ENCODE measurements at regions not wholly inside any gene's neighbourhood (a gene's known extent, or its start where the extent isn't known, plus 50 kb on each side); places are given as distances from the start of the nearest gene placed in this dataset.

- H3K36me3 ChIP-seq (ENCODE audit: insufficient read depth, low read length), result no peaks in the 10 kb centered on the region
- Mint-ChIP-seq H3K4me1 (ENCODE audit: low read depth, unreplicated experiment) (no peaks in the 10 kb centered on the region), H3K4me3 (ENCODE audit: unreplicated experiment) (no peak overlapping the region), H3K27me3 (ENCODE audit: low read depth, unreplicated experiment) (peaks cover 1% of the 10 kb centered on the region), H3K9me3 (ENCODE audit: unreplicated experiment) (peaks cover 6% of the 10 kb centered on the region), H3K27ac (ENCODE audit: unreplicated experiment) (no peak overlapping the region), H3K36me3 (ENCODE audit: low read depth, unreplicated experiment) (no peaks in the 10 kb centered on the region)
- no peak overlapping the region for H2AFZ ChIP-seq (ENCODE audit: low read depth, low read length)
- no peaks in the 10 kb centered on the region for H3K27me3 ChIP-seq (ENCODE audit: insufficient read depth, low read length)
- H3K9ac ChIP-seq (ENCODE audit: low read length), result no peak overlapping the region
- H3K79me2 ChIP-seq (ENCODE audit: insufficient read depth, low read length), result no peaks in the 10 kb centered on the region
- H3K4me3 ChIP-seq (ENCODE audit: insufficient read depth, low read depth, low read length), result no peak overlapping the region
- no peaks in the 10 kb centered on the region for H3K9me3 ChIP-seq (ENCODE audit: insufficient read depth, low read depth, low read length)
- FAIRE-seq (no peak), DNase-seq (ENCODE audit: low read depth) (no peak)
- TF ChIP-seq CTCF (IDR thresholded peaks at IDR 0.05; ENCODE audit: insufficient read depth, low read depth, low read length) (no peak), EZH2 (IDR thresholded peaks at IDR 0.05; ENCODE audit: insufficient read depth, low read length) (no peak)
- no peak overlapping the region for H3K4me2 ChIP-seq (ENCODE audit: low read length)
- H3K27ac ChIP-seq (ENCODE audit: low read depth, low read length), result no peak overlapping the region
- no peaks in the 10 kb centered on the region for H4K20me1 ChIP-seq (ENCODE audit: insufficient read depth, low read length)
- peaks cover 3% of the 10 kb centered on the region for H3K4me1 ChIP-seq (ENCODE audit: insufficient read depth, low read length)
These were observed 1260.5 kb upstream of the CELF2 start for GRCh38 chr10:9757176-9757575.

GRCh38 chr10:9759596-9759995 lies 1258.1 kb upstream of the CELF2 start:
- H3K4me2 ChIP-seq (ENCODE audit: low read length), result no peak overlapping the region
- Mint-ChIP-seq H3K9me3 (ENCODE audit: unreplicated experiment) (peaks cover 6% of the 10 kb centered on the region), H3K27me3 (ENCODE audit: low read depth, unreplicated experiment) (peaks cover 1% of the 10 kb centered on the region), H3K36me3 (ENCODE audit: low read depth, unreplicated experiment) (no peaks in the 10 kb centered on the region), H3K4me1 (ENCODE audit: low read depth, unreplicated experiment) (peaks cover 7% of the 10 kb centered on the region), H3K27ac (ENCODE audit: unreplicated experiment) (no peak overlapping the region), H3K4me3 (ENCODE audit: unreplicated experiment) (no peak overlapping the region)
- H3K79me2 ChIP-seq (ENCODE audit: insufficient read depth, low read length), result no peaks in the 10 kb centered on the region
- no peak overlapping the region for H3K27ac ChIP-seq (ENCODE audit: low read depth, low read length)
- H4K20me1 ChIP-seq (ENCODE audit: insufficient read depth, low read length), result no peaks in the 10 kb centered on the region
- no peak overlapping the region for H3K9ac ChIP-seq (ENCODE audit: low read length)
- DNase-seq (ENCODE audit: low read depth) (no peak), FAIRE-seq (no peak)
- H3K36me3 ChIP-seq (ENCODE audit: insufficient read depth, low read length), result no peaks in the 10 kb centered on the region
- no peaks in the 10 kb centered on the region for H3K9me3 ChIP-seq (ENCODE audit: insufficient read depth, low read depth, low read length)
- H3K4me1 ChIP-seq (ENCODE audit: insufficient read depth, low read length), result peaks cover 16% of the 10 kb centered on the region
- no peak overlapping the region for H3K4me3 ChIP-seq (ENCODE audit: insufficient read depth, low read depth, low read length)
- no peaks in the 10 kb centered on the region for H3K27me3 ChIP-seq (ENCODE audit: insufficient read depth, low read length)
- H2AFZ ChIP-seq (ENCODE audit: low read depth, low read length), result no peak overlapping the region
- TF ChIP-seq EZH2 (IDR thresholded peaks at IDR 0.05; ENCODE audit: insufficient read depth, low read length), result no peak
- TF ChIP-seq CTCF (IDR thresholded peaks at IDR 0.05; ENCODE audit: insufficient read depth, low read depth, low read length), result no peak

DNA sequence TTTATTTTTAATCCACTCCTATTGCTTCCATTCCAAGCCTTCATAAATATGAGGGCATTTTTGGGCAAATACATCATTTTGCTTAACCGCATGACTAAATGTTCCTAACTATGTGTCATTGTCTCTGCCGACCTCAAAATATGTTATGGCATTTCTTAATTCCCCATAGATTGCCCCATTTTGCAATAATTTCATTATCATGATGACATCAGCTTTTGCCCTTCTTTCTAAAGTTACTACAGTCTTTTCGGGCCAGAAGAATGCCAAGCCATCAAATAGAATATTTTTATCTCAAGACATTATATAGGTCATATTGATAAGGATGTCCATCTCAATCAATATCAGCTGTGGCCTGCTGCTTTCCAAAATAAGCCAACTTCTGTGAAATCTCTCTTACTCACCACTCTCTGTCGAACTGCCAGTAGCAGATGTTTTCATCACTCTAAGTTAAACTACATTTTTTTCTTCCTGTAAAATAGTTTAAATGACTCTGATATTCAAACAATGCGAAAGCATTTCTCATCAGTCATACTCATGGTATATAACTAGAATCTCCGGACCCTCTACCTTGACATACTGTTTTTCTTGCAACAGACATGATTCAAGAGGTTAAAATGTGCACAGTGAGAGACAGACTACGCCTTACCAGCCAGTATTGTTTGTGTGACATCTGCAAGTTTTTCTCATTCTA lies 1254.6 kb upstream of the CELF2 start:
- Histone ChIP-seq H3K4me2 (ENCODE audit: low read length) (peak overlapping the region; percentile 73), H4K20me1 (ENCODE audit: insufficient read depth, low read length) (no peaks in the 10 kb centered on the region), H3K27me3 (ENCODE audit: insufficient read depth, low read length) (no peaks in the 10 kb centered on the region), H3K79me2 (ENCODE audit: insufficient read depth, low read length) (no peaks in the 10 kb centered on the region), H3K9ac (ENCODE audit: low read length) (peak overlapping the region; percentile 64), H2AFZ (ENCODE audit: low read depth, low read length) (no peak overlapping the region), H3K4me3 (ENCODE audit: insufficient read depth, low read depth, low read length) (no peak overlapping the region), H3K36me3 (ENCODE audit: insufficient read depth, low read length) (no peaks in the 10 kb centered on the region), H3K27ac (ENCODE audit: low read depth, low read length) (peak overlapping the region; percentile 88), H3K9me3 (ENCODE audit: insufficient read depth, low read depth, low read length) (no peaks in the 10 kb centered on the region), H3K4me1 (ENCODE audit: insufficient read depth, low read length) (peaks cover 16% of the 10 kb centered on the region)
- FAIRE-seq (peak; percentile 72), DNase-seq (ENCODE audit: low read depth) (peak; percentile 93)
- H3K4me1 Mint-ChIP-seq (ENCODE audit: low read depth, unreplicated experiment), result peaks cover 7% of the 10 kb centered on the region
- no peak overlapping the region for H3K27ac Mint-ChIP-seq (ENCODE audit: unreplicated experiment)
- TF ChIP-seq EZH2 (IDR thresholded peaks at IDR 0.05; ENCODE audit: insufficient read depth, low read length), result no peak
- no peak for TF ChIP-seq CTCF (IDR thresholded peaks at IDR 0.05; ENCODE audit: insufficient read depth, low read depth, low read length)
- H3K9me3 Mint-ChIP-seq (ENCODE audit: unreplicated experiment), result peaks cover 6% of the 10 kb centered on the region
- no peaks in the 10 kb centered on the region for H3K27me3 Mint-ChIP-seq (ENCODE audit: low read depth, unreplicated experiment)
- no peak overlapping the region for H3K4me3 Mint-ChIP-seq (ENCODE audit: unreplicated experiment)
- H3K36me3 Mint-ChIP-seq (ENCODE audit: low read depth, unreplicated experiment), result no peaks in the 10 kb centered on the region
